ENCODE measurements at regions not wholly inside any gene's neighbourhood (a gene's known extent, or its start where the extent isn't known, plus 50 kb on each side); places are given as distances from the start of the nearest gene placed in this dataset.
A peak's percentile ranks its signal among the peaks of the same experiment; 100 is the strongest.

DNA sequence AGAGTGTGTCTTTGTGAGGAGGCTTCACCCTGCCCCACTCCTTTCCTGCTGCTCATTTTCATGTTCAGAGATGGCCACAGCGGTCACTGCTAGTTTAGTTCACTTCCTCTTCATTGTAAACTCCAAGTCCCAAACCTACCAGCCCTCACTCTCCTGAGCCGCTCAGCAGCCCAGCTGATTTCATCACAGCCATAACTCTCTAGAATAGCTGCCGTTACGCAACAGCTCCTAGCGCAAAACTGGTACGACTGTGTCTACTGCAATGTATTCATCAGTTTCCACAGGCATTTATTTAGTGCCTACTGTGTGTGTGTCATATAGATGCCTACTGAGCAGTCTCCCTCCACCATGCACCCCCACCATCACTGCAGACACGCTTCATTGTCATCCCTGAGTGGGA, 233.5 kb upstream of the RPL38 start:
- Mint-ChIP-seq H3K27me3 (peaks cover 32% of the 10 kb centered on the region), H3K36me3 (no peaks in the 10 kb centered on the region), H3K4me3 (no peak overlapping the region), H3K27ac (no peak overlapping the region), H3K4me1 (no peaks in the 10 kb centered on the region), H3K9me3 (peaks cover 0 to 11% (median 6%) of the 10 kb centered on the region in 7 donors)
- Histone ChIP-seq H3K36me3 (ENCODE audit: control insufficient read depth, insufficient read depth, low read length) (no peaks in the 10 kb centered on the region), H3K4me3 (ENCODE audit: low read depth, low read length) (no peak overlapping the region), H3K27me3 (ENCODE audit: control insufficient read depth, insufficient read depth, low read length) (no peaks in the 10 kb centered on the region), H3K4me1 (ENCODE audit: control insufficient read depth, insufficient read depth, low read length, poor library complexity, severe bottlenecking) (no peaks in the 10 kb centered on the region), H3K9me3 (ENCODE audit: control insufficient read depth in 2 of 2, low read length in 2 of 2) (peaks cover 3 to 5% of the 10 kb centered on the region in 2 experiments), H3K27ac (ENCODE audit: insufficient read depth, low read length, poor library complexity, severe bottlenecking) (no peak overlapping the region)
- ATAC-seq (ENCODE audit: low read depth in 2 of 2) (peak in 1 of 2 donors; percentile 25), DNase-seq (no peak)

DNA sequence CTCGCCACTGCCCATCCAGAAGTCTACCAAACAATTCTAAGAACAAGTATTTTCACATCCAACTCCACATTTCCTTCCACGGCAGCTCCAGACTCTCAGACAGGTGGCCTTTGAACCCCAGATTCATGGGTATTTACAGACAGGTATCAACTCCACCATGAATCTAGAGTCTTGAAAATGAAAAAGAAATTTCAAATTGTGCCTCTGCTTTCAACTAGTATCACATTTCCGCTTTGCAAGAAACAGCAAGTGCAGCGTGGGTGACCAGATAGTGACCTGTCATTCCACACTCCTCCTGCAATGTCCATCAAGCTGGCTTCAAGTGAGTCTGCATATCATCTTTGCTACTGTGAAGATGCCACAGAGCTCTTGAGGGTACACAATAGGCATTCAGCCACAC, 232.4 kb upstream of the RPL38 start:
- H3K9me3 Mint-ChIP-seq, result peaks cover 0 to 6% (median 2%) of the 10 kb centered on the region in 7 donors
- no peaks in the 10 kb centered on the region for H3K4me1 Mint-ChIP-seq
- Histone ChIP-seq H3K4me3 (ENCODE audit: low read depth, low read length) (no peak overlapping the region), H3K27ac (ENCODE audit: insufficient read depth, low read length, poor library complexity, severe bottlenecking) (no peak overlapping the region), H3K9me3 (ENCODE audit: control insufficient read depth in 2 of 2, low read length in 2 of 2) (no peaks in the 10 kb centered on the region), H3K27me3 (ENCODE audit: control insufficient read depth, insufficient read depth, low read length) (no peaks in the 10 kb centered on the region), H3K4me1 (ENCODE audit: control insufficient read depth, insufficient read depth, low read length, poor library complexity, severe bottlenecking) (no peaks in the 10 kb centered on the region), H3K36me3 (ENCODE audit: control insufficient read depth, insufficient read depth, low read length) (no peaks in the 10 kb centered on the region)
- ATAC-seq (ENCODE audit: low read depth in 2 of 2) (no peak), DNase-seq (no peak)
- no peak overlapping the region for H3K27ac Mint-ChIP-seq
- H3K27me3 Mint-ChIP-seq, result peaks cover 24% of the 10 kb centered on the region
- H3K4me3 Mint-ChIP-seq, result no peak overlapping the region
- H3K36me3 Mint-ChIP-seq, result no peaks in the 10 kb centered on the region

DNA sequence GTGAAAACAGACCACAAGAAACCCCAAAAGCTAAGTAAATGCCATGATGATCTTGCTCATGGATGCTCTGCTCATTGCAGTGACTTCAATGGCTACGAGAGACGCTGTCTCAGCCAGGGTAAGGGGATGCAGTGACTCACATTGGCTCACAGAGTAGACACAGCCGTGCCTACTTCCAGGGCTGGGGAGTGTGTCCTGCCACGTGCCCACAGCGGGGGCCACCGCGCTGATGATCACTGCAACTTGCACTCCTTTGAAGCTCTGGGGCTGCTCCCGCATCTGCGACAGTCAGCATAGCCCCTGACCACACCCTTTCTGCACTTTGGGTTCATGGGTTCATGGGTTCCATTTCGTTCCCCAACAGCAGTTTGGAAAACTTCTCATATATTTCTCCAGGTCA, 231.4 kb upstream of the RPL38 start:
- ATAC-seq (ENCODE audit: low read depth in 2 of 2) (no peak), DNase-seq (no peak)
- no peaks in the 10 kb centered on the region for H3K9me3 ChIP-seq (ENCODE audit: control insufficient read depth in 2 of 2, low read length in 2 of 2)
- no peak overlapping the region for H3K27ac ChIP-seq (ENCODE audit: insufficient read depth, low read length, poor library complexity, severe bottlenecking)
- H3K27me3 ChIP-seq (ENCODE audit: control insufficient read depth, insufficient read depth, low read length), result no peaks in the 10 kb centered on the region
- Mint-ChIP-seq H3K36me3 (no peaks in the 10 kb centered on the region), H3K27me3 (peaks cover 24% of the 10 kb centered on the region), H3K27ac (no peak overlapping the region), H3K4me1 (no peaks in the 10 kb centered on the region), H3K9me3 (peaks cover 0 to 6% (median 0%) of the 10 kb centered on the region in 7 donors), H3K4me3 (no peak overlapping the region)
- H3K36me3 ChIP-seq (ENCODE audit: control insufficient read depth, insufficient read depth, low read length), result no peaks in the 10 kb centered on the region
- H3K4me3 ChIP-seq (ENCODE audit: low read depth, low read length), result no peak overlapping the region
- H3K4me1 ChIP-seq (ENCODE audit: control insufficient read depth, insufficient read depth, low read length, poor library complexity, severe bottlenecking), result no peaks in the 10 kb centered on the region

DNA sequence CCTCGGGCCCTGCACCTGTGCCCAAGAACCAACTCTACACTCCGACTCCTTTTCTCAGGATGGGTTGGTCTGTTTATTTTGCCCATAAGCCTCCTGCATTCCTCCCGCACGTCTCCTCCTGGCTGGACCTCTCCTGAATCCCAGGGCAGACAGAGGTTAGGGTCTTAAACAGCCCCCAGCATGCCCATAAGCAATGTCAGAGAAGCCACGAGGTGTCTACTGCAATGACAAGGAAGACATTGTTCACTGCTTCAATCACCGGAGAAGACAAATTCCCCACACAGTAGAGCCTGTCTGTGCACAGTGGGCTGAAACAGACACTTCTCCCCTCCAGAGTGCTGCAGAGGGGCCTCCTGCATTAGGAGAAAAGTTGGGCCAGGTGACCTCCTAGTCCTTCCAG, 230.6 kb upstream of the RPL38 start:
- Mint-ChIP-seq H3K36me3 (no peaks in the 10 kb centered on the region), H3K27ac (no peak overlapping the region), H3K9me3 (peaks cover 0 to 6% (median 0%) of the 10 kb centered on the region in 7 donors), H3K27me3 (peaks cover 26% of the 10 kb centered on the region), H3K4me1 (no peaks in the 10 kb centered on the region), H3K4me3 (no peak overlapping the region)
- H3K4me1 ChIP-seq (ENCODE audit: control insufficient read depth, insufficient read depth, low read length, poor library complexity, severe bottlenecking), result no peaks in the 10 kb centered on the region
- H3K27me3 ChIP-seq (ENCODE audit: control insufficient read depth, insufficient read depth, low read length), result no peaks in the 10 kb centered on the region
- no peaks in the 10 kb centered on the region for H3K9me3 ChIP-seq (ENCODE audit: control insufficient read depth in 2 of 2, low read length in 2 of 2)
- H3K4me3 ChIP-seq (ENCODE audit: low read depth, low read length), result no peak overlapping the region
- DNase-seq (no peak), ATAC-seq (ENCODE audit: low read depth in 2 of 2) (no peak)
- H3K27ac ChIP-seq (ENCODE audit: insufficient read depth, low read length, poor library complexity, severe bottlenecking), result no peak overlapping the region
- no peaks in the 10 kb centered on the region for H3K36me3 ChIP-seq (ENCODE audit: control insufficient read depth, insufficient read depth, low read length)

DNA sequence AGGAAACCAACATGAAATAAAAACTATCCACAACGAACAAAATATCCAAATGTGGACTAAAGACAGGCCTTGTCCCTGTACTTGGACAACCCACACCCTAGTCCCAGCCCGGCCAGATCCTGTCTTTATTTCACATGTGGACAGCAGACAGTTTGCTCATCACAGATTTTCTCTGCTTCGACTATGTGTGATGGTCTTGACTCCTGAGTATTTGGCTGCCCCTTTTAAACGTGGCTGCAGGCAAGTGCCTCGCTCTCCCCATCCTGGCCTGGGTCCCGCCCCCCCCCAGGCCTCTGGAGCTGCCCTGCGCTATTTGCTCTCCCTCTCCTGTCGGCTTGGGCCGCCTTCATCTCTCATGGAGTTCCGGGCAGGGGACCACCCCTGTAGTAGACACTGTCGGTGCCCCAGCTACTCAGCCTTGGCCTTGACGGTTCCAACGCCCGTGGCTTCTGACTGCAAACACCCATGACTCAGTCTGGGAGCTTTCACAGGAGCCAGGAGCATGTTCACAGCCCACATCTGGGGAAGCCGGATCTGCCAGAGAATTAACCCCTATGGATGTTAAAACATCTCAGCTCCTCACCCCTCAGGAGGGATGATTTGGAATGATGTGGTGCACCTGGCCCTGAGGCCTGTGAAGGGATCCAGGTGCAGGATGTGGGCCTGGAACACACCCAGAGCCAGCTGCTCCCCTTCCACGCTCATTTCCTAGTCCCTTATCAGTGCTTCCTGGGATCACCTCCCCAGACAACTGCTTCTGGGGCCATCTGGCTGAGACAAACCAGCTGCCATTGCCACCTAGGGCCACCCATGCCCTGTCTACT, 229.7 kb upstream of the RPL38 start:
- no peaks in the 10 kb centered on the region for H3K9me3 ChIP-seq (ENCODE audit: control insufficient read depth in 2 of 2, low read length in 2 of 2)
- H3K4me3 ChIP-seq (ENCODE audit: low read depth, low read length), result no peak overlapping the region
- no peaks in the 10 kb centered on the region for H3K4me1 Mint-ChIP-seq
- peaks cover 0 to 6% (median 0%) of the 10 kb centered on the region in 7 donors for H3K9me3 Mint-ChIP-seq
- DNase-seq (no peak), ATAC-seq (ENCODE audit: low read depth in 2 of 2) (no peak)
- no peaks in the 10 kb centered on the region for H3K4me1 ChIP-seq (ENCODE audit: control insufficient read depth, insufficient read depth, low read length, poor library complexity, severe bottlenecking)
- no peak overlapping the region for H3K4me3 Mint-ChIP-seq
- no peaks in the 10 kb centered on the region for H3K27me3 ChIP-seq (ENCODE audit: control insufficient read depth, insufficient read depth, low read length)
- H3K36me3 Mint-ChIP-seq, result no peaks in the 10 kb centered on the region
- H3K27ac ChIP-seq (ENCODE audit: insufficient read depth, low read length, poor library complexity, severe bottlenecking), result no peak overlapping the region
- H3K36me3 ChIP-seq (ENCODE audit: control insufficient read depth, insufficient read depth, low read length), result no peaks in the 10 kb centered on the region
- no peak overlapping the region for H3K27ac Mint-ChIP-seq
- peaks cover 21% of the 10 kb centered on the region for H3K27me3 Mint-ChIP-seq

DNA sequence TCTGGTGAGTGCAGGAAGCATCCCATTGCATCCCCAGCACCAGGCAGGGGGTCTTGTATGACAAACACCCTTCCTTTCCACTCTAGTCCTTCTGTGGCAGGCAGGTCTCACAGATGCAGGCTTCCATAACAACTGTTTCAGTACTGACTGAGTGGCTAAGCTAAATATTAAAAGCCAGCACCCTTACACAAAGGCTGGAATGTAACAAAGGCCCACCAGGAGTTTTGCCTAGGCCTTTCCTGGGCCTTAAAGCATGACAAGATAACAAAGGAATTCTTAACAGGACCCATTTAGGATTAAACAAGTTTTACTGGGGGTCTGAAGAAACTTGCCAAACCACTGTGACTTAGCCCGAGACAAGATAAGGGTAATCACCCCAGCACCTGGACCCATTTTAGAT, 228.9 kb upstream of the RPL38 start:
- H3K27me3 Mint-ChIP-seq, result peaks cover 15% of the 10 kb centered on the region
- H3K9me3 Mint-ChIP-seq, result peaks cover 0 to 6% (median 0%) of the 10 kb centered on the region in 7 donors
- H3K27me3 ChIP-seq (ENCODE audit: control insufficient read depth, insufficient read depth, low read length), result no peaks in the 10 kb centered on the region
- H3K4me1 ChIP-seq (ENCODE audit: control insufficient read depth, insufficient read depth, low read length, poor library complexity, severe bottlenecking), result no peaks in the 10 kb centered on the region
- no peaks in the 10 kb centered on the region for H3K9me3 ChIP-seq (ENCODE audit: control insufficient read depth in 2 of 2, low read length in 2 of 2)
- no peak for ATAC-seq (ENCODE audit: low read depth in 2 of 2)
- DNase-seq, result no peak
- no peaks in the 10 kb centered on the region for H3K4me1 Mint-ChIP-seq
- no peak overlapping the region for H3K4me3 Mint-ChIP-seq
- H3K36me3 Mint-ChIP-seq, result no peaks in the 10 kb centered on the region
- no peak overlapping the region for H3K27ac ChIP-seq (ENCODE audit: insufficient read depth, low read length, poor library complexity, severe bottlenecking)
- no peak overlapping the region for H3K4me3 ChIP-seq (ENCODE audit: low read depth, low read length)
- H3K27ac Mint-ChIP-seq, result no peak overlapping the region
- H3K36me3 ChIP-seq (ENCODE audit: control insufficient read depth, insufficient read depth, low read length), result no peaks in the 10 kb centered on the region

DNA sequence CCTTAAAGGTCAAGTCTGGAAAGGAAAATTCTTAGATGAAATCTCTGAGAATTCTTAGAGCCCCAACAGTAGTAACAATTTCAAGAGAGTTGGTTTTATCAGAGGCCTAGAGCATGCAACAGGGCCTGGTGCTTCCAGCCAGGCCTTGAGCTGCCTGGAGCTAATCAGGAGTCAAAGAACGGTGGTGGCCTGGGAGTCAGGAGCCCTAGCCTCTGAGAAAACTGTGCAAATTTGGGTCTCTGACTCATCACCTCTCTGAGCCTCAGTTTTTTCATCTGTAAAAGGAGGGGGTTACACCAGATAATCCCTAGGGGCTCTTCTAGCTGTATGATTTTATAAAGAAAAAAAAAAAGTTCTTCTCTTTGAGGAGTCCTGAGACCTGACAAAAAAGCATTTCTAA, 227.3 kb upstream of the RPL38 start:
- Mint-ChIP-seq H3K27ac (no peak overlapping the region), H3K36me3 (no peaks in the 10 kb centered on the region), H3K4me3 (no peak overlapping the region), H3K4me1 (no peaks in the 10 kb centered on the region), H3K27me3 (peaks cover 14% of the 10 kb centered on the region), H3K9me3 (peaks cover 0 to 2% (median 0%) of the 10 kb centered on the region in 7 donors)
- H3K9me3 ChIP-seq (ENCODE audit: control insufficient read depth in 2 of 2, low read length in 2 of 2), result no peaks in the 10 kb centered on the region
- no peaks in the 10 kb centered on the region for H3K27me3 ChIP-seq (ENCODE audit: control insufficient read depth, insufficient read depth, low read length)
- no peak overlapping the region for H3K4me3 ChIP-seq (ENCODE audit: low read depth, low read length)
- ATAC-seq (ENCODE audit: low read depth in 2 of 2), result no peak
- no peak overlapping the region for H3K27ac ChIP-seq (ENCODE audit: insufficient read depth, low read length, poor library complexity, severe bottlenecking)
- no peaks in the 10 kb centered on the region for H3K36me3 ChIP-seq (ENCODE audit: control insufficient read depth, insufficient read depth, low read length)
- DNase-seq, result no peak
- H3K4me1 ChIP-seq (ENCODE audit: control insufficient read depth, insufficient read depth, low read length, poor library complexity, severe bottlenecking), result no peaks in the 10 kb centered on the region
